Neural progenitor cell (in vitro differentiated cells): ENCODE measurements at regions not wholly inside any gene's neighbourhood (a gene's known extent, or its start where the extent isn't known, plus 50 kb on each side); places are given as distances from the start of the nearest gene placed in this dataset.

ENCODE experiments used
- DNase-seq: peaks from one replicate; pipeline ENCODE4 v3.0.0-alpha.2; 2016; ENCODE audit warnings: low spot score
- H2AFZ ChIP-seq: fragments of 200-600 bp; sonication (generic); replicated peaks from 2 replicates; pipeline ENCODE4 v1.6.1; 2016; ENCODE audit warnings: antibody characterized with exemption
- H3F3A ChIP-seq: fragments of 200-600 bp; sonication (generic); 2 replicates; pipeline ENCODE4 v1.6.1; 2016; ENCODE audit warnings: antibody characterized with exemption, low read depth
- H3K27ac ChIP-seq: fragments of 200-600 bp; sonication (generic); 2 replicates; pipeline ENCODE4 v1.5.1; 2016; ENCODE audit warnings: mild to moderate bottlenecking
- H3K27me3 ChIP-seq: fragments of 200-600 bp; sonication (generic); 2 replicates; pipeline ENCODE4 v1.6.1; 2016; ENCODE audit warnings: mild to moderate bottlenecking, moderate library complexity
- H3K36me3 ChIP-seq: fragments of 200-600 bp; sonication (generic); 2 replicates; pipeline ENCODE4 v1.5.1; 2016
- H3K4me1 ChIP-seq: fragments of 200-600 bp; sonication (generic); 2 replicates; pipeline ENCODE4 v1.6.1; 2016; ENCODE audit warnings: mixed run types
- H3K4me2 ChIP-seq: fragments of 200-600 bp; sonication (generic); 2 replicates; pipeline ENCODE4 v1.6.1; 2016
- H3K4me3 ChIP-seq: fragments of 200-600 bp; sonication (generic); 2 replicates; pipeline ENCODE4 v1.5.1; 2016
- H3K79me2 ChIP-seq: fragments of 200-600 bp; sonication (generic); 2 replicates; pipeline ENCODE4 v1.6.1; 2016; ENCODE audit warnings: low read depth
- H3K9ac ChIP-seq: fragments of 200-600 bp; sonication (generic); 2 replicates; pipeline ENCODE4 v1.6.1; 2016
- H3K9me3 ChIP-seq: fragments of 200-600 bp; sonication (generic); 2 replicates; pipeline ENCODE4 v1.5.1; 2016; ENCODE audit warnings: low read depth
- H4K20me1 ChIP-seq: fragments of 200-600 bp; sonication (generic); 2 replicates; pipeline ENCODE4 v1.6.1; 2016; ENCODE audit warnings: low read depth
- H3K27ac Mint-ChIP-seq: 3 replicates; pipeline ENCODE4 v1.8.0; 2021; ENCODE audit warnings: mixed read lengths
- H3K27me3 Mint-ChIP-seq: 2 replicates; pipeline ENCODE4 v1.8.0; 2022; ENCODE audit warnings: low read depth, mild to moderate bottlenecking, inconsistent platforms, moderate library complexity, mixed read lengths; ENCODE audit not compliant: insufficient read depth
- H3K36me3 Mint-ChIP-seq: 3 replicates; pipeline ENCODE4 v1.8.0; 2021; ENCODE audit warnings: mixed read lengths
- H3K4me1 Mint-ChIP-seq: 3 replicates; pipeline ENCODE4 v1.8.0; 2021; ENCODE audit warnings: mixed read lengths
- H3K4me3 Mint-ChIP-seq: 3 replicates; pipeline ENCODE4 v1.8.0; 2021; ENCODE audit warnings: mild to moderate bottlenecking, moderate library complexity, mixed read lengths
- H3K9me3 Mint-ChIP-seq: 3 replicates; pipeline ENCODE4 v1.8.0; 2020; ENCODE audit warnings: mixed read lengths
- CTCF ChIP-seq: fragments of 200-600 bp; sonication (generic); IDR thresholded peaks from 2 replicates; pipeline ENCODE4 v1.5.1; 2017; ENCODE audit warnings: antibody characterized with exemption, mild to moderate bottlenecking
- EZH2 ChIP-seq: fragments of 200-600 bp; sonication (generic); IDR thresholded peaks from 2 replicates; pipeline ENCODE4 v1.6.1; 2017; ENCODE audit warnings: antibody characterized with exemption, mild to moderate bottlenecking, moderate library complexity
- EZH2phosphoT487 ChIP-seq: fragments of 200-600 bp; sonication (generic); IDR thresholded peaks from 2 replicates; pipeline ENCODE4 v1.6.1; 2017; ENCODE audit warnings: antibody characterized with exemption

- peaks cover 37% of the 10 kb centered on the region for H3K4me1 ChIP-seq
- H3K27me3 Mint-ChIP-seq = peaks cover 2% of the 10 kb centered on the region
- H3K27ac Mint-ChIP-seq = peak overlapping the region; percentile 32
- H4K20me1 ChIP-seq = no peaks in the 10 kb centered on the region
- H3K9me3 ChIP-seq = no peaks in the 10 kb centered on the region
- no peak overlapping the region for H3K4me3 ChIP-seq
- H3K4me3 Mint-ChIP-seq = no peak overlapping the region
- H3F3A ChIP-seq = peaks cover 35% of the 10 kb centered on the region
- H3K27ac ChIP-seq = no peak overlapping the region
- peaks cover 6% of the 10 kb centered on the region for H3K36me3 Mint-ChIP-seq
- H3K4me1 Mint-ChIP-seq = peaks cover 61% of the 10 kb centered on the region
- H3K9me3 Mint-ChIP-seq = no peaks in the 10 kb centered on the region
- no peaks in the 10 kb centered on the region for H3K79me2 ChIP-seq
- TF ChIP-seq CTCF (no peak), EZH2 (no peak), EZH2phosphoT487 (no peak)
- H3K36me3 ChIP-seq = no peaks in the 10 kb centered on the region
- peak overlapping the region; percentile 23 for H2AFZ ChIP-seq
- no peaks in the 10 kb centered on the region for H3K27me3 ChIP-seq
- no peak for DNase-seq
- no peak overlapping the region for H3K9ac ChIP-seq
- no peak overlapping the region for H3K4me2 ChIP-seq
Measured at GRCh38 chr13:24038841-24039330, 121.6 kb upstream of the SPATA13 start.

- Mint-ChIP-seq H3K36me3 (peaks cover 4% of the 10 kb centered on the region), H3K4me1 (peaks cover 67% of the 10 kb centered on the region), H3K9me3 (no peaks in the 10 kb centered on the region), H3K27me3 (peaks cover 2% of the 10 kb centered on the region), H3K27ac (no peak overlapping the region), H3K4me3 (no peak overlapping the region)
- Histone ChIP-seq H2AFZ (peak overlapping the region; percentile 3), H3K79me2 (no peaks in the 10 kb centered on the region), H3K4me1 (peaks cover 43% of the 10 kb centered on the region), H3K4me2 (no peak overlapping the region), H3F3A (peaks cover 35% of the 10 kb centered on the region), H3K27ac (no peak overlapping the region), H3K4me3 (no peak overlapping the region), H3K36me3 (no peaks in the 10 kb centered on the region), H4K20me1 (no peaks in the 10 kb centered on the region), H3K27me3 (no peaks in the 10 kb centered on the region), H3K9me3 (no peaks in the 10 kb centered on the region), H3K9ac (no peak overlapping the region)
- TF ChIP-seq EZH2 = no peak
- TF ChIP-seq CTCF = no peak
- no peak for TF ChIP-seq EZH2phosphoT487
- DNase-seq = no peak
Measured at GRCh38 chr13:24039621-24040475, 120.7 kb upstream of the SPATA13 start.

GRCh38 chr13:24040835-24041234 is 119.7 kb upstream of the SPATA13 start:
- H3K4me1 ChIP-seq = peaks cover 46% of the 10 kb centered on the region
- H3K4me3 ChIP-seq = no peak overlapping the region
- DNase-seq = peak; percentile 72
- H3K79me2 ChIP-seq = no peaks in the 10 kb centered on the region
- Mint-ChIP-seq H3K27me3 (peaks cover 2% of the 10 kb centered on the region), H3K9me3 (no peaks in the 10 kb centered on the region), H3K36me3 (peaks cover 5% of the 10 kb centered on the region), H3K4me3 (no peak overlapping the region), H3K27ac (no peak overlapping the region), H3K4me1 (peaks cover 71% of the 10 kb centered on the region)
- H3K27ac ChIP-seq = peak overlapping the region; percentile 31
- H3K27me3 ChIP-seq = no peaks in the 10 kb centered on the region
- peaks cover 35% of the 10 kb centered on the region for H3F3A ChIP-seq
- peak overlapping the region; percentile 50 for H3K4me2 ChIP-seq
- H2AFZ ChIP-seq = no peak overlapping the region
- no peaks in the 10 kb centered on the region for H3K9me3 ChIP-seq
- no peak for TF ChIP-seq CTCF
- TF ChIP-seq EZH2phosphoT487 = no peak
- TF ChIP-seq EZH2 = no peak
- no peaks in the 10 kb centered on the region for H3K36me3 ChIP-seq
- H3K9ac ChIP-seq = no peak overlapping the region
- H4K20me1 ChIP-seq = no peaks in the 10 kb centered on the region
